ENCODE measurements at regions not wholly inside any gene's neighbourhood (a gene's known extent, or its start where the extent isn't known, plus 50 kb on each side); places are given as distances from the start of the nearest gene placed in this dataset.

- TF ChIP-seq EZH2phosphoT487 (IDR thresholded peaks at IDR 0.05; ENCODE audit: borderline replicate concordance, low read length): no peak
- Histone ChIP-seq H3F3A (ENCODE audit: control insufficient read depth, insufficient read depth) (no peaks in the 10 kb centered on the region), H3K4me2 (ENCODE audit: low read length) (no peak overlapping the region), H3K9me3 (ENCODE audit: control insufficient read depth, insufficient read depth, low read length) (no peaks in the 10 kb centered on the region), H3K27ac (ENCODE audit: low read depth, low read length) (no peak overlapping the region), H4K20me1 (ENCODE audit: control insufficient read depth, insufficient read depth, low read depth, low read length) (no peaks in the 10 kb centered on the region), H3K4me3 (ENCODE audit: low read length) (no peak overlapping the region), H3K79me2 (ENCODE audit: control insufficient read depth, low read length) (no peaks in the 10 kb centered on the region), H3K9me2 (replicated peaks; ENCODE audit: control insufficient read depth, low read length) (no peaks in the 10 kb centered on the region), H3K27me3 (ENCODE audit: control insufficient read depth, low read length) (peaks cover 3% of the 10 kb centered on the region; the same call in 1 of the 2 replicates), H3K36me3 (ENCODE audit: control insufficient read depth, low read length) (no peaks in the 10 kb centered on the region), H3K4me1 (ENCODE audit: control insufficient read depth, low read length) (no peaks in the 10 kb centered on the region)
Observed at GRCh38 chr1:30028939-30029338, 694.4 kb downstream of the MATN1 start.

GRCh38 chr1:30028283-30028682 is 695.1 kb downstream of the MATN1 start:
- Histone ChIP-seq H3K79me2 (ENCODE audit: control insufficient read depth, low read length) (no peaks in the 10 kb centered on the region), H3K4me2 (ENCODE audit: low read length) (no peak overlapping the region)

DNA sequence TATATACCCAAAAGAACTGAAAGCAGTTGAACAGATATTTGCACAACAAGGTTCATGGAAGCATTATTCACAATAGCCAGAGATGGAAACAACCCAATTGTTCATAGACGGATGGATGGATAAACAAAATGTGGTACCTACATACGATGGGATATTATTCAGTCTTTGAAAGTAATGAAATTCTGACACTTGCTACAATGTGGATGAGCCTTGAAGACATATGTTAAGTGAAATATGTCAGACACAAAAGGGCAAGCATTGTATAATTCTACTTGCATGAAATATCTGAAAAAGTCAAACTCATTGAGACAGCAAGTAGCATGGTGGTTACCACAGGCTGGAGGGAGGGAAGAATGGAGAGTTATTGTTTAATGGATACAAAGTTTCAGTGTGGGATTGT is 696.1 kb downstream of the MATN1 start:
- no peaks in the 10 kb centered on the region for H3K9me2 ChIP-seq (replicated peaks; ENCODE audit: control insufficient read depth, low read length)
- peaks cover 3% of the 10 kb centered on the region; the same call in 1 of the 2 replicates for H3K27me3 ChIP-seq (ENCODE audit: control insufficient read depth, low read length)
- TF ChIP-seq CTCF (IDR thresholded peaks at IDR 0.05; ENCODE audit: low read depth, low read length, poor library complexity, severe bottlenecking) (no peak), EZH2phosphoT487 (IDR thresholded peaks at IDR 0.05; ENCODE audit: borderline replicate concordance, low read length) (no peak)
- no peaks in the 10 kb centered on the region for H3F3A ChIP-seq (ENCODE audit: control insufficient read depth, insufficient read depth)
- no peak overlapping the region for H3K4me2 ChIP-seq (ENCODE audit: low read length)
- no peaks in the 10 kb centered on the region for H4K20me1 ChIP-seq (ENCODE audit: control insufficient read depth, insufficient read depth, low read depth, low read length)
- no peak overlapping the region for H3K27ac ChIP-seq (ENCODE audit: low read depth, low read length)
- H3K4me3 ChIP-seq (ENCODE audit: low read length): no peak overlapping the region
- no peaks in the 10 kb centered on the region for H3K79me2 ChIP-seq (ENCODE audit: control insufficient read depth, low read length)
- H3K4me1 ChIP-seq (ENCODE audit: control insufficient read depth, low read length): no peaks in the 10 kb centered on the region
- H3K36me3 ChIP-seq (ENCODE audit: control insufficient read depth, low read length): no peaks in the 10 kb centered on the region
- no peaks in the 10 kb centered on the region for H3K9me3 ChIP-seq (ENCODE audit: control insufficient read depth, insufficient read depth, low read length)

More at GRCh38 chr1:30028283-30028682, 695.1 kb downstream of the MATN1 start:
- H3K9me3 ChIP-seq (ENCODE audit: control insufficient read depth, insufficient read depth, low read length): no peaks in the 10 kb centered on the region
- TF ChIP-seq EZH2phosphoT487 (IDR thresholded peaks at IDR 0.05; ENCODE audit: borderline replicate concordance, low read length) (no peak), CTCF (IDR thresholded peaks at IDR 0.05; ENCODE audit: low read depth, low read length, poor library complexity, severe bottlenecking) (no peak)
- peaks cover 3% of the 10 kb centered on the region; the same call in 1 of the 2 replicates for H3K27me3 ChIP-seq (ENCODE audit: control insufficient read depth, low read length)
- H3F3A ChIP-seq (ENCODE audit: control insufficient read depth, insufficient read depth): no peaks in the 10 kb centered on the region
- H4K20me1 ChIP-seq (ENCODE audit: control insufficient read depth, insufficient read depth, low read depth, low read length): no peaks in the 10 kb centered on the region
- no peak overlapping the region for H3K27ac ChIP-seq (ENCODE audit: low read depth, low read length)
- H3K4me3 ChIP-seq (ENCODE audit: low read length): no peak overlapping the region
- no peaks in the 10 kb centered on the region for H3K36me3 ChIP-seq (ENCODE audit: control insufficient read depth, low read length)
- H3K9me2 ChIP-seq (replicated peaks; ENCODE audit: control insufficient read depth, low read length): no peaks in the 10 kb centered on the region
- no peaks in the 10 kb centered on the region for H3K4me1 ChIP-seq (ENCODE audit: control insufficient read depth, low read length)

DNA sequence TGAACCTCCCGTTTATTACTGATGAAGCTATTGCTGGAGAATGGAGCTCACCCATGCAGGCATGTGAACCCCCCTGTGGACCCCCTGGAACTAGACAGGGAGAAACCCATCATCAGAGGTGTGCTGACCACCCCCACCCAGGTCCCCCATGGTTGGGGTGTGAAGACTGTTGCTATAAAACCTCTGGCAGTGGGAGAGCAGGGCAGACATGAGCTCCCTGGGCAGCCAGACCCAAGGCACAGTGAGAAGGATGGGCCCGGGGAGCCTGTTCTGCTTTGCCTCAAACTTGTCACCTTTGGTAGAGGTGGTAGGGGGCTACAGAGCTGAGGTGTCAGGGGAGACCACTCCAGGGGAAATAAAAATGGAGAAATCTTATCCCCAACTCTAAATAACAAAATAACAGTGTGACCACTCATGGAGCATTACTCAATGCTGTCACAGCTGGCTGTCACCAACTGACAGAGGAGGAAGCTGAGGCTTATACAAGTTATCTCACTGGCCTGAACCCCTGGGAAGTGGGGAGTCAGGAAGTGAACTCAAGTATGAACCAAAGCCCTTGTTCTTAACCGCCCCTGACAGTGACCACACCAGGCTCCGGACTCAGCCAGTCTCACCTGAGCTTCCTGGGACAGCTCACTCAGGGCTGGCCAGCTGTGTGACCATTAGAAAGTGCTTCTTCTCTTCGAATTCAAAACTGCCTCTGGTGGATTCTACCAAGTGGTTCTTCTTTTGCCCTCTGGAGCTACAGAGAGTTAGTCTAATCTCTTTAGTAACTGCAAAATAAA is 698.8 kb downstream of the MATN1 start:
- Histone ChIP-seq H3K36me3 (ENCODE audit: control insufficient read depth, low read length) (no peaks in the 10 kb centered on the region), H3K4me1 (ENCODE audit: control insufficient read depth, low read length) (no peaks in the 10 kb centered on the region), H3K9me3 (ENCODE audit: control insufficient read depth, insufficient read depth, low read length) (no peaks in the 10 kb centered on the region), H4K20me1 (ENCODE audit: control insufficient read depth, insufficient read depth, low read depth, low read length) (no peaks in the 10 kb centered on the region), H3F3A (ENCODE audit: control insufficient read depth, insufficient read depth) (no peaks in the 10 kb centered on the region), H3K4me2 (ENCODE audit: low read length) (no peak overlapping the region), H3K4me3 (ENCODE audit: low read length) (no peak overlapping the region), H3K27ac (ENCODE audit: low read depth, low read length) (no peak overlapping the region), H3K9me2 (replicated peaks; ENCODE audit: control insufficient read depth, low read length) (no peaks in the 10 kb centered on the region), H3K79me2 (ENCODE audit: control insufficient read depth, low read length) (no peaks in the 10 kb centered on the region), H3K27me3 (ENCODE audit: control insufficient read depth, low read length) (peaks cover 5% of the 10 kb centered on the region; the same call in 1 of the 2 replicates)
- TF ChIP-seq EZH2phosphoT487 (IDR thresholded peaks at IDR 0.05; ENCODE audit: borderline replicate concordance, low read length): no peak
- TF ChIP-seq CTCF (IDR thresholded peaks at IDR 0.05; ENCODE audit: low read depth, low read length, poor library complexity, severe bottlenecking): no peak
